Smooth muscle cell (in vitro differentiated cells): ENCODE measurements at regions not wholly inside any gene's neighbourhood (a gene's known extent, or its start where the extent isn't known, plus 50 kb on each side); places are given as distances from the start of the nearest gene placed in this dataset.

ENCODE experiments used
- DNase-seq: peaks from one replicate; lab custom pipeline; 2025; ENCODE audit not compliant: unreplicated experiment; lab: John Stamatoyannopoulos, UW
- H2AFZ ChIP-seq: fragments of 200-600 bp; sonication (generic); 2 replicates; pipeline ENCODE4 v1.6.0; 2016; ENCODE audit warnings: antibody characterized with exemption, low read depth, mild to moderate bottlenecking
- H3F3A ChIP-seq: fragments of 200-600 bp; sonication (generic); 2 replicates; pipeline ENCODE4 v1.6.0; 2017; ENCODE audit warnings: antibody characterized with exemption, low read depth
- H3K27ac ChIP-seq: fragments of 200-600 bp; sonication (generic); 2 replicates; pipeline ENCODE4 v1.5.1; 2016; ENCODE audit warnings: low read depth, mild to moderate bottlenecking
- H3K27me3 ChIP-seq: fragments of 200-600 bp; sonication (generic); 2 replicates; pipeline ENCODE4 v1.6.1; 2016; ENCODE audit warnings: low read depth, mild to moderate bottlenecking
- H3K36me3 ChIP-seq: fragments of 200-600 bp; sonication (generic); 2 replicates; pipeline ENCODE4 v1.5.1; 2016; ENCODE audit warnings: low read depth
- H3K4me1 ChIP-seq: fragments of 200-600 bp; sonication (generic); 2 replicates; pipeline ENCODE4 v1.5.1; 2016; ENCODE audit warnings: low read depth
- H3K4me2 ChIP-seq: fragments of 200-600 bp; sonication (generic); 2 replicates; pipeline ENCODE4 v1.6.0; 2016; ENCODE audit warnings: mild to moderate bottlenecking
- H3K4me3 ChIP-seq: fragments of 200-600 bp; sonication (generic); 2 replicates; pipeline ENCODE4 v1.5.1; 2016; ENCODE audit warnings: mild to moderate bottlenecking
- H3K79me2 ChIP-seq: fragments of 200-600 bp; sonication (generic); 2 replicates; pipeline ENCODE4 v1.6.0; 2016; ENCODE audit warnings: low read depth, mild to moderate bottlenecking
- H3K9ac ChIP-seq: fragments of 200-600 bp; sonication (generic); 2 replicates; pipeline ENCODE4 v1.6.0; 2016; ENCODE audit warnings: low read depth
- H3K9me3 ChIP-seq: fragments of 200-600 bp; sonication (generic); replicated peaks from 2 replicates; pipeline ENCODE4 v1.5.1; 2016; ENCODE audit warnings: low read depth
- H4K20me1 ChIP-seq: fragments of 200-600 bp; sonication (generic); 2 replicates; pipeline ENCODE4 v1.6.0; 2016; ENCODE audit warnings: low read depth
- CTCF ChIP-seq: fragments of 200-600 bp; sonication (generic); IDR thresholded peaks from 2 replicates; pipeline ENCODE4 v1.5.1; 2017; ENCODE audit warnings: borderline replicate concordance, mild to moderate bottlenecking, antibody characterized with exemption; ENCODE audit not compliant: insufficient read depth, poor library complexity, severe bottlenecking
- WGBS: methylation state at CpG from one replicate; pipeline ENCODE4 v1.1.7; 2016; ENCODE audit warnings: low lambda C conversion rate; 5-methylcytosine and 5-hydroxymethylcytosine counted together

GRCh38 chr9:129362287-129363000, 184.4 kb upstream of the IER5L start:
- Histone ChIP-seq H3K9ac (no peak overlapping the region), H3K4me2 (no peak overlapping the region), H3K4me3 (no peak overlapping the region), H3K36me3 (no peaks in the 10 kb centered on the region), H3K79me2 (no peaks in the 10 kb centered on the region), H3F3A (no peaks in the 10 kb centered on the region), H3K27ac (no peak overlapping the region), H3K4me1 (peaks cover 6% of the 10 kb centered on the region), H3K9me3 (no peaks in the 10 kb centered on the region), H3K27me3 (no peaks in the 10 kb centered on the region), H2AFZ (no peak overlapping the region), H4K20me1 (no peaks in the 10 kb centered on the region)
- WGBS, result 74% methylated on average over 14 of the region's 15 CpGs
- TF ChIP-seq CTCF, result no peak
- no peak for DNase-seq

GRCh38 chr9:129361196-129361595, 183.1 kb upstream of the IER5L start:
- no peaks in the 10 kb centered on the region for H4K20me1 ChIP-seq
- H3K9me3 ChIP-seq, result no peaks in the 10 kb centered on the region
- H3K9ac ChIP-seq, result no peak overlapping the region
- no peak overlapping the region for H3K27ac ChIP-seq
- H3K4me3 ChIP-seq, result no peak overlapping the region
- no peaks in the 10 kb centered on the region for H3F3A ChIP-seq
- H3K4me1 ChIP-seq, result peaks cover 6% of the 10 kb centered on the region
- no peak overlapping the region for H2AFZ ChIP-seq
- no peak for TF ChIP-seq CTCF
- no peak overlapping the region for H3K4me2 ChIP-seq
- 95% methylated on average over 13 of the region's 21 CpGs for WGBS
- H3K27me3 ChIP-seq, result no peaks in the 10 kb centered on the region
- no peaks in the 10 kb centered on the region for H3K79me2 ChIP-seq
- DNase-seq, result no peak
- no peaks in the 10 kb centered on the region for H3K36me3 ChIP-seq

- 64% methylated on average over 12 of the region's 12 CpGs for WGBS
- no peak overlapping the region for H3K4me3 ChIP-seq
- no peaks in the 10 kb centered on the region for H3K27me3 ChIP-seq
- peaks cover 6% of the 10 kb centered on the region for H3K4me1 ChIP-seq
- no peak for DNase-seq
- no peaks in the 10 kb centered on the region for H3K36me3 ChIP-seq
- H4K20me1 ChIP-seq, result no peaks in the 10 kb centered on the region
- H3K4me2 ChIP-seq, result no peak overlapping the region
- no peak for TF ChIP-seq CTCF
- H3K79me2 ChIP-seq, result no peaks in the 10 kb centered on the region
- H3F3A ChIP-seq, result no peaks in the 10 kb centered on the region
- no peak overlapping the region for H2AFZ ChIP-seq
- H3K9me3 ChIP-seq, result no peaks in the 10 kb centered on the region
- H3K9ac ChIP-seq, result no peak overlapping the region
- H3K27ac ChIP-seq, result no peak overlapping the region
Measured at GRCh38 chr9:129359916-129360536, 182.0 kb upstream of the IER5L start.
